Endothelial cell of umbilical vein (primary cell): ENCODE measurements at regions not wholly inside any gene's neighbourhood (a gene's known extent, or its start where the extent isn't known, plus 50 kb on each side); places are given as distances from the start of the nearest gene placed in this dataset.

Source experiments
- CTCF ChIP-seq, 2 donors: IDR thresholded peaks; 1 replicate in 1 of 2; 2 replicates in 1 of 2; pipeline ENCODE4 v1.5.1; 2011; ENCODE audit warnings: low read length in 2 of 2, mild to moderate bottlenecking in 2 of 2, moderate library complexity in 2 of 2, control low read depth in 1 of 2, inconsistent platforms in 1 of 2, low read depth in 1 of 2; ENCODE audit not compliant: insufficient read depth in 1 of 2; ENCODE audit errors: extremely low read depth in 1 of 2
- FOS ChIP-seq: IDR thresholded peaks from 2 replicates; pipeline ENCODE4 v1.6.1; 2011; ENCODE audit warnings: mild to moderate bottlenecking, low read length, moderate library complexity, borderline replicate concordance; ENCODE audit not compliant: insufficient read depth
- MAX ChIP-seq: IDR thresholded peaks from 2 replicates; pipeline ENCODE4 v1.6.1; 2011; ENCODE audit not compliant: insufficient read depth, insufficient read length
- POLR2A ChIP-seq: IDR thresholded peaks from 2 replicates; pipeline ENCODE4 v1.6.1; 2012; ENCODE audit warnings: low read depth, mild to moderate bottlenecking, control low read depth, low read length
- POLR2AphosphoS5 ChIP-seq: IDR thresholded peaks from 2 replicates; pipeline ENCODE4 v1.6.1; 2012; ENCODE audit warnings: low read depth, mild to moderate bottlenecking, control low read depth, low read length, moderate library complexity; ENCODE audit not compliant: insufficient read depth

- no peak for TF ChIP-seq CTCF (IDR thresholded peaks at IDR 0.05; ENCODE audit: extremely low read depth in 1 of 2, insufficient read depth in 1 of 2, low read depth in 1 of 2, low read length in 2 of 2)
- TF ChIP-seq POLR2AphosphoS5, result no peak
- no peak for TF ChIP-seq FOS
- TF ChIP-seq POLR2A, result no peak
- TF ChIP-seq MAX, result no peak
These were observed 235.3 kb upstream of the GOLIM4 start for GRCh38 chr3:168330983-168331382.
